Activated CD4-positive, alpha-beta T cell treated with anti-CD3 and anti-CD28 coated beads, Interleukin-2, Interleukin-4, amounts not matched to agents 100 ng/mL and 50 ng/mL, durations not matched to agents 16 hours and 8 hours (primary cell): ENCODE measurements at regions not wholly inside any gene's neighbourhood (a gene's known extent, or its start where the extent isn't known, plus 50 kb on each side); places are given as distances from the start of the nearest gene placed in this dataset.
A peak's percentile ranks its signal among the peaks of the same experiment; 100 is the strongest.
"Not testable (repeated sequence)": the region's sequence is repeated elsewhere in the genome, so short reads cannot be mapped to it uniquely, and the experiment has no call there.

Experiments used
- DNase-seq: peaks from one replicate; pipeline ENCODE4 v3.0.0-alpha.2; 2020; ENCODE audit warnings: low spot score

DNA sequence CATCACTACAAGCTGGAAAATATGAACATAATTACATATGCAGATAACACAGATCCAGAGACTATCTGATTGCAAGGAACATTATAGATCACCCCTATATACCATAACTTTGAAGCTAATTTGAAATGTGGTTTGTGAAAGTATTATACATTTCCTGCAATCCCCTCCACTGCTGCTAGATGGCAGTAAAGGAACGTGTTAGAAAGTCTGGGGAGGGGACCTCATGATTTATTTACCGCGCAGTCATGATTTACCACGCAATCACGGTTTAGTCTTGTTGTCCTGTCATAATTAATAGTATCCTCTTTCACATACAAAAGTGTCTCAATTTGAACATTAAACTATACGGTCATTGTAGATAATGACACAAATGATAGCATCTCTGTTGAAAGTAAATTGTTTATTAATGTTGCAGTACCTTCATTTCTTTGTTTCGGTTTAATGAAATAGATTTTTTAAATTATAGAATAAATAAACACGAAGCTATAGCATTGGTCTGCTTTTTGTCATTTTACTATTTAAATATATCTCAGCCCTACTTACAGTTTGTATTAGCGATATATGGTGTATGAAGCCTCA is 145.3 kb upstream of the PRSS1 start:
- DNase-seq: peak; percentile 61

GRCh38 chr7:142602756-142603155 is 146.5 kb upstream of the PRSS1 start:
- DNase-seq: no peak

- no peak for DNase-seq
These were observed 147.1 kb upstream of the PRSS1 start for GRCh38 chr7:142602183-142602582.

DNA sequence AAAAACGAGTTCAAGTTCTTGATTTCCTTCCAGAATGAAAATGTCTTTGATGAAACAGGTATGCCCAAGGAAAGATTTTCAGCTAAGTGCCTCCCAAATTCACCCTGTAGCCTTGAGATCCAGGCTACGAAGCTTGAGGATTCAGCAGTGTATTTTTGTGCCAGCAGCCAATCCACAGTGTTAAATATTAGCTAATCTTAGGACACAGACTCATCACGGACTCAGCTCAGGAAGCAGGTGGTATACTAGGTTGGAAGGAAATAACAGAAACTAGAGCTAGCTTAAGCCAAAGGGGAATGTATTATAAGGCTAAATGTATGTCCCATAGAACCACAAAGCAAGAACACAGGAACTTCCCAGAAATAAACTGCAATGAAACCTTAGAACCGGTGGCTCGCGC is 151.0 kb upstream of the PRSS1 start:
- DNase-seq: no peak

DNA sequence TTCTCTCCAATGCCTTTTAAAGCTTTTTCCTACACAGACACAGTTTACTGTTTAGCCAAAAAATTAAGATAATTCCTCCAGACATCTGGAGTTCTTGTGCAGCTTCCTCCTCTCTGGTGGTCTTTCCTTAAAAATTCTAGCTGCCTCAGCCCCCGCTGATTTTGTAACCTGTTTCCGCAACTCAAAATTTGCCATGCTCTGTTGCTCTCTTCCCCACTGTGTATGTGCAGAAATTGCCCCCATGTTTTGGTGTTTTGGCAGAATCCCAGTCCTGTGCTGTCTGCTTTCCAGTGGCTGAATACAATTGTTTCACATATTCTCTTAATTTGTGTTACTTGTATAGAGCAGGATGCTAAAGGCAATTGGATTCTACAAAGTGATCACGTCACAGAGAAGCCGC is 151.7 kb upstream of the PRSS1 start:
- no peak for DNase-seq

GRCh38 chr7:142595816-142596516 is 153.3 kb upstream of the PRSS1 start:
- no peak for DNase-seq

GRCh38 chr7:142594078-142594477 is 155.2 kb upstream of the PRSS1 start:
- no peak for DNase-seq

DNA sequence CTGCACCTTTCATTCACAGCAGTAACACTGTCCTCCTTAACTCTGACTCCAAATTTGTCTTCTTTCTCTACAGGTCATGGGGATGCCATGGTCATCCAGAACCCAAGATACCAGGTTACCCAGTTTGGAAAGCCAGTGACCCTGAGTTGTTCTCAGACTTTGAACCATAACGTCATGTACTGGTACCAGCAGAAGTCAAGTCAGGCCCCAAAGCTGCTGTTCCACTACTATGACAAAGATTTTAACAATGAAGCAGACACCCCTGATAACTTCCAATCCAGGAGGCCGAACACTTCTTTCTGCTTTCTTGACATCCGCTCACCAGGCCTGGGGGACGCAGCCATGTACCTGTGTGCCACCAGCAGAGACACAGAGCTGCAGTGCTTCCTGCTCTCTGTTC is 156.2 kb upstream of the PRSS1 start:
- DNase-seq: no peak

DNA sequence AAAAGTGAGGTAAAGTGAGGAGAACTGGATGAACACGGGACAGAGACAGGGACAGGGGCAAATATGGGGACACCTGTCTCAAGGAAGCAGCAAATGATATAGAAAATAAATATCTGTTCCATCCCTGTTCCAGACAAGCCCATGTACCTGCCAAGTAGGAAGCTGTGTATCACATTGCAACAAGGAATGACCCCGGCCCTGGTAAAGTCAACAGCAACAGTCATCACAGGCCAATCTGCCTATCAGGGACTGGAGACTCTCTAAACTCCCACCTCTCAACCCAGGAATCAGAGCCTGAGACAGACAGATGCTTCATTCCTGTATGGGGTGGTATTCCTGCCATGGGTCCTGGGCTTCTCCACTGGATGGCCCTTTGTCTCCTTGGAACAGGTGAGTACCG is 156.6 kb upstream of the PRSS1 start:
- DNase-seq: no peak

DNA sequence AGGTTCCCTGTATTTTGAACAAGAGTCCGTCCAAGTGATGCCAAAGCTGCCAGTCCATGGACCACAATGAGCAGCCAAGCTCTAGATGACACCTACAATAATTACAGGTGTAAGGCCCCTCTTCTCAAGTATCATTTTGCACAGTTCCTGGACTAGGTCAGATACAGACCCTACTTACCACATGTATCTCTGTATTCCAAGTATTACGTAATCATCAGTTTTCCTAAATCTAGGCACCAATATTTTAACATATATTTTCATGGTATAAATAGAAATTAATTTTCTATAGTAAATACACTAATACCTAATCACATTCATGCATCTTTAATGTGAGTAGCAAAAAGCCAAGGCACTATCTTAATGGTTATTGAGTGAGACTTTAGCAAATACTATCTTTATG is 157.0 kb upstream of the PRSS1 start:
- no peak for DNase-seq

GRCh38 chr7:142590830-142591457 is 158.3 kb upstream of the PRSS1 start:
- DNase-seq: no peak

DNA sequence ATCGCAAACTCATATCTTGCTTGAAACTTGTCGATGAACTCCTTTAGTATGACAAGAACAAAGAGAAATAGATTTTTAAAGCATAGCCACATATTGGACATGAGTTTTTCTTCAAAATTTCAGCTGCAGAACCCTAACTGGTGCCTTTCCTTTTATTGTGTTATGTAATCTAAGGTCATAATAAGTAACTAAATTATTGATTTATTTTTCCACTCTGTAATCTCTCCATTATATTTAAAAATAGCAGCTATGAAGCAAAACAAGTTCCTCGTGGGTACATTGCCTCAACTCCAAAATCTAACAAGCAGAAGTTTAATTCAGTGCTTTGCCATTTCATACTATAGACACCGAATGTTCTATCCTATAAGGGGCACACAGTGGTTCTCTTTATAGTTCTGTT is 159.2 kb upstream of the PRSS1 start:
- no peak for DNase-seq

GRCh38 chr7:142587578-142588191 is 161.6 kb upstream of the PRSS1 start:
- peak; percentile 44 for DNase-seq

- DNase-seq: no peak
These were observed 162.7 kb upstream of the PRSS1 start for GRCh38 chr7:142586611-142587010.

DNA sequence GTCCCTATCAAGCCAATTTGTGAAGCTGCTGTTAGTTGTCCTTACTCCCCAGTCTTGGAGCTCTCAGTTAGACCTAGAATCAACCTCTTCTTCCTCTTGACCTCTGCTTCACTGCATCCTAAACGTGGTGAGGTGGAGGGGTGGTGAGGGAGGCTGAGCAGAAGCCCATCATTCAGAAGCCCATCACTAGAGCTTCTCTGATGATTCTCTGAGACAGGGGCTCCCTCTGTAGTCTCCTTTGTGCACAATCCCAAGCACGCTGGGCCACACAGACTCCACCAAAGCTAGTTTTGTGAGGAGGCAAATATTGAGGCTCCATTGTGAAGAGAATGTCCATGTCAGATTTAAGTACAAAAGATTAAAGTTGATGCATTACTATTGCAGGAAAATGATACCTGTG is 163.8 kb upstream of the PRSS1 start:
- no peak for DNase-seq

- DNase-seq: no peak
These were observed 164.5 kb upstream of the PRSS1 start for GRCh38 chr7:142584765-142585164.

GRCh38 chr7:142583446-142583845 is 165.8 kb upstream of the PRSS1 start:
- DNase-seq: peak; percentile 47

DNA sequence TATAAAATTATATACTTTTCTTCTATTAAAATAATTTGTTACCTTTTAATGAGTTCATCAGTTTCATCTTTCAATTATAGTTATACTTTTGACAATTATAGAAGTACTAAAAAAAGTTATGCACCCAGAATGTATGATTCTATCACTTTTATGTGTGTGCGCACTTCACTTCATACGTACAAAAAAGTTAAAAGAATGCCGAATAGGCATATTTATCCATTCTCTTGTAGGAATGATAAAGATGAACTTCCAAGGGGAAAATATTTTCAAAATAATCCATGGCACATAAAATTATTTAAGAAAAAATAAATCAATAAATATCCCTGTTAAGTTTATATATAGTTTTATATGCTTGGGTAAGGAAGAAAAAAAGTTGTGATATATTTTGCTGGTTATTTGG is 166.9 kb upstream of the PRSS1 start:
- no peak for DNase-seq

DNA sequence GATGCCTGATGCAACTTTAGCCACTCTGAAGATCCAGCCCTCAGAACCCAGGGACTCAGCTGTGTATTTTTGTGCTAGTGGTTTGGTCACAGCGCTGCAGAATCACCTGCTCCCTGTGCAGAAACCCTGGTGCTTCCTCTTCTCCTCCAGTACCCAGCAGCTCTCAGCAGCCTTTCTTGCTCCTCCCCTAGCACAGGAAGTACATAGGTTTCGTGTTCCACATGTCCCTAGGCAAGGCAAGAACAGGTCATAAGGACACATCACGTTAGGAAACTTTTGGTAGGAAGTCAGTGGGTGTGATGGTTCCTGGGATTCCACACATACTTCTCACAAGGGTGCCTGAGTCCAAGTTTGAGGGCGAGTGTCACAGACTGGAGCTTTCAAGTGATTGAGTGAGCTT is 167.9 kb upstream of the PRSS1 start:
- DNase-seq: peak; percentile 32

DNA sequence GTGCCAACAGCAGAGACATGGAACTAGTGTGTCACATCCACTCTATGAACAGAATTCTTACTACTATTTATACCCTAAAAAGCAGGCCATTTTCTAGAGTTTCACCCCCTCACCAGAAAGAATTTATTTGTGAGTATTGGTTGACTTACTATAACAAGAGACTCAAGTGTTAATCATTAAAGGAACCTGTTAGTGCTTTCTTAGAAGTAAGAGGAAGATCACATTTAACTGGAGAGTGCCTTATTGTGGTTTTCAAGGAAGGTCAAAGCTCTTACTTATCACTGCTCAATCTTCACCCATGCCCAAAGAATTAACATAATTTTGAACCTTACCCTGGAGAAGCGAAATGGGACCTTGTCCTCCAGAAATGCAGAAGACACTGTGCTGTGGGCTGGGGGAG is 169.3 kb upstream of the PRSS1 start:
- DNase-seq: no peak

GRCh38 chr7:142575351-142575750 is 173.9 kb upstream of the PRSS1 start:
- not testable (repeated sequence) for DNase-seq

- DNase-seq: no peak
These were observed 177.7 kb upstream of the PRSS1 start for GRCh38 chr7:142571581-142571980.

DNA sequence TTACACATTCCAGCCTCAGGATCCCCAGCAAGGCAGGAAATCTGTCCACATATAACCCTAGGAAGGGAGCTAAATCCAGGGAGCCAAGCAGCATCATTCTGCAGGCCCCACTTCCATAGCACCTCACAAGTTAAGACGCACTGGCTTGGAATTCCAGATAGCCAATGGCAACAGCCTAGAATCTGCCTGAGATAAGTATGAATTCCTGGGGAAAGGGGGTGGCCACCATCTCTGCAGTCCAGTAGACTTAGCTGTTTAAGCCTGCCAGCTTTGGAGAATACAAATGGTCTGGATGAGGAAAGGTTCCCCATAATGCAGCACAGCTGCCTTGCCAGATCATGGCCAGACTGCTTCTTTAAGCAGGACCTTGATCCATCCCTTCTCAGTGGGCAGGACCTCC is 179.4 kb upstream of the PRSS1 start:
- DNase-seq: no peak
